GM19397 (cell line): ENCODE measurements at regions not wholly inside any gene's neighbourhood (a gene's known extent, or its start where the extent isn't known, plus 50 kb on each side); places are given as distances from the start of the nearest gene placed in this dataset.

Experiments used
- ATAC-seq: cut with Tn5 transposase; IDR thresholded peaks from one replicate; pipeline ENCODE4 v1.9.1; 2021; ENCODE audit warnings: mild to moderate bottlenecking, moderate library complexity; ENCODE audit not compliant: unreplicated experiment

DNA sequence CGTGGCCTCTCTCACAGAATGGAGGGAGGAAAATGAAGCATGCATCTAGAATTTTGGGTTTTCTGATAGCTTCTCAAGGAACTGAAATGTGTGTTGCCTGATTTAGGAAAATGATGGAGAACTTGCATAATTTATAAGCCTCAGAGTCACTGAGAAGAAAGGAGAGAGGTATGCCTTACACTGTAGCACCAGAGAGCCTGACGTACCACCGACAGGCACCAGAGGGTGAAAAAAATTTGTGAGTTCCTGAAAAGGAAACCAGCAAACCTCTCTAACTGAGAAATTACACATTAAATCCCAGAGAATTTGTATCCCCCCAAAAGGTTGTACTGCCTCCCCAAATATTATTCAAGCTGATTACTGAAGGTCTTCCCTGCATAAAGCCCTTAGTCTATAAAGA, 915.3 kb upstream of the SLITRK6 start:
- ATAC-seq = no peak

DNA sequence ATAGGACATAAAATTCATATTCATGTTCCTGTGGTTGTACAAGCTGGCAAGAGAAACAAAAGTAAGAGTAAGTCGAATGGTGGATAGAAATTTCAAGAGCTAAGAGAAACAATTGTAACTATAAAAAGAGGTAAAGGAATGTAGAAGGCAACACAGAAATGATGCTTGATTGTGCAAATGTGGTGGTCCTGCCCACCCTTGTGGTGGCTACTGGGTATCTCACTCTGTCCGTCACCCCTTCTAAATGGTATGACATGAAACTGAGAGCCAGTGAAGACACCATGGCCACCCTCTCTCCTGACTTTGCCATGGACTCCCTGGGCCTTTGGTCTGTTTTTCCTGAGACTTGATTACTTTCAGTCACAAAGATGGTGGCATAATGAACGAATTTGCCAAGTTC, 925.9 kb upstream of the SLITRK6 start:
- ATAC-seq = no peak

DNA sequence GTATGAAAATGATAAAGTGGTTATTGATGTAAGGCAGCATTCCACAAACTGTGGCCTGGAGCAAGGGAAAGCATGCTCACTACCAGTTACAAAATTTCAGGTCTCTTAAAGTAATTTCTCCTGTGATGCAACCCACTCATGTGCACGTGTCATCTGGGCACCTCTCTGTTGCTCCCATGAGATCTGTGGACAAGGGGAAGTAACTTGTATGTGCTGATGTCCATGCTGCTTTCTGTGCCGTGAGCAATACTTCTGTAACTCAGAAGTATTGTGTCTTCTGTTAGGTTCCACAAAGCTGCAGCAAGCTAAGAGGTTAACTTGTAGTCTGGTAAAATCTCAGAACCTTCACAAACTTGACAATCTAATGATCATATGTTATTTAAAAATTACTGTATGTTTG, 930.0 kb upstream of the SLITRK6 start:
- no peak for ATAC-seq

DNA sequence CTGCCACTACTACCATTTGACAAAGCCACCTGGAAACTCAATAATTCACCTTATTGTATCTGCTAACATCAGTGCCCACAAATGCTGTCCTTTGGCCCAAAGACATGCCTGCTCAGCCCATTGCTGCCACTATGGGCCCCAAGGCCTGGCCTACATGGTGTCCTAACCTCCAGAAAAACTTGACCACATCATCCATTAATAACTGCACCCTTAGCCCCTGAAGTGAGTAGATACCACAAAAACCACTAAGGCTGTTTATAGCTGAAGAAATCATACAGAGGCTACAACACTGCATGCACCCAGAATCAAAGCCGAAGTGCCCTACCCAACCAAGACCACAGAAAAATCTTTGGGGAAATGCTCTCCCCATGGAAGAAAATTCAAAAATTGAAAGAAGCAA, 932.8 kb upstream of the SLITRK6 start:
- ATAC-seq = no peak

DNA sequence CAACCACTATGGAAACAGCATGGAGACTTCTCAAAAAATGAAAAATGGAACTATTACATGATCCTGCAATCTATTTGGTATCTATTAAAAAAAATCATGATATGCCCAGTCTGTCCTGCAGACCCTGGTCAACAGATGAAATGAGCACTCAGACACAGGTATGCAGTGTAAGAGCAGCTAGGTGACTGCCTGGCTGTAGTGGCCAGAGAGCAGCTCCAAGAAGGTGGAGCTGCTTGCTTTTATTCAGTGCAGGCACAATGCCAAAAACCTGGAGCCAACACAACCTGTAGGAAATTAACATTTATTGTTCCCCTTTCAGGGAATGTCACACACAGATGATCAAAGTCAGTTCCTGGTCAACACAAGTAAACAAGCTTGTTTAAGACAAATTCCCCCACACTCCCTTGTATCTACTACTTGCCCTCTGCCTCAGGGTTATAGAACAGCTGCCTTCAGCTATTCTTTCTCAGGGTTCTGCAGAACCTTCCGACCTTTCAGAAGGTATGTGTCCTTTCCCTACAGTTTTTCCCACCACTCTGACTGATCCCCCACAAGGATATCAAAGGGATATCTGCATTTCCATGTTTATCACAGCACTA, 933.7 kb upstream of the SLITRK5 start:
- ATAC-seq = no peak

DNA sequence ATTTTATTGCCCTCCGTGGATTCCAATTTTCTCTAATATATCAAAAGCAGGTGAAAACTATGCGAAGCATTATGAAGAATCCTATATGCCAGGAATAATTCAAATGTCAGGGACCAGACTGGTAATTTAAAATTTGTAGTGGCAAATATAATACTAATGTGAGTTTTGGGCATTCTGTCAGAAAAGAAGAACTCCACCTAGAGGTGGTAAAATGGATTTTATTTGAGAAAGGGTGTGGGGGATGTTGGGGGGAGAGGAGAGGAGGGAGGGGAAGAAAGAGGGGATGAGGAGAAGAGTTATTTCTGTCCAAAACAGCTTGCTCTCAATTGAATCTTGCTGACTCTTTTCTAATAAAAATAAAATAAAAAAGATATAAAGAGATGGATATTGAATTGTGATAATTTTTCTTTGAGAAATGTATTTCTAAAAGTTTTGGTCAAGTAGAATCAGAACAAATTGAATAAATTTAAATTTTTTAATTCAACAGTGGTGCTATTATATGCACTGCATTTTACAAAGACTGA, 929.3 kb upstream of the SLITRK5 start:
- ATAC-seq = no peak

DNA sequence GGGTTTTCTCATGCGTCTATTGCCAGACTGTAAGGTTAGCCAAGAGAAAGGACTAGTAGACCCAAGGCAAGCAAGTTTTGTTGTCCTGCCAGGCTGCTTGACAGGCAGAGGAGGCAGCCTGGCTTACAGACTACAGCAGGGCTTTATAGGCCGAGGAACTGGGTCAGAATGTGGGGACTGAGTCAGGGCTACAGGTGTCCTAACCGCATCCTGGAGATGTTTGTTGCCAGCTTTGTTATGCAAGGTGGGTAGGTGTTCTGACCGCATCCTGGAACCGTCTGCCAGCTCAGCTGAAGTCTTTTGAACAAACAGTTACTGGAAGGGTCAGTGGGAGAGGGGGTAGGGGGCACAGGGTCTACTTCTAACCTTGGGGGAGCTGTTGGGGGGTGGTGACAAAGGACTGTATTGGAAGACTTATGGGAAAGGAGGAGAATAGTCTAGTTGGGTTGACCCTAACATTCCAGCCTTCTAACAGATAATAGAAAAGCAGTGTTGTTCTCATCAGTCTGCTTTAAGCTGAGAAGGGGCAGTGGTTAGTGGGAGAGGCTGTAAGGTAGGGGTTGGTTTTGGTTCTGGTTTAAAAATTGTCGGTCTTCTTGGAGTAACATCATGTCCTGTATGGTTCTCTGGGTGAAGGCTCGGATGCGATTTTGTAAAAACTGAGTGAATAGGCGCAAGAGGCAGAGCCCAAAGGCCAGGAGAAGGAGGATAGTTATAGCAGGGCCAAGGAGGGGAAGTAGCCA, 913.8 kb upstream of the SLITRK5 start:
- ATAC-seq = no peak

DNA sequence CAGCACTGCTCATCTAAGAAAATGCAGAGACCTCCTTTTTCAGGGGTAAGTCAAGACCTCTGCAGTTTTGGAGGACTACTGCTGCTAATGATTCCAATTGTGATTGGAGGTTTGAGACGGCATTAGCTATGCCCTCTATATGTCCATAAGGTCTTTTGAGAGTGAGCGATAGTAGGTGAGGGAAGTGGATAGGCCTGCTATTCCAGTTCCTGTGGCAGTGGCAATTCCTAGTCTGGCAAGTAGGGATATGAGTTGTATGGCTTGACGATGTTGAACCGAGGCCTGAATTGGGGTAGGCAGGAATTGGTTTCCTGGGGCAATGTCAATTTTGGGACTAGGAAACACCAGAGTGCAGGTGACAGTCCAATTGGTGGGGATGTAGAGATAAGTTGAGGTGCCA, 913.1 kb upstream of the SLITRK5 start:
- ATAC-seq = no peak

DNA sequence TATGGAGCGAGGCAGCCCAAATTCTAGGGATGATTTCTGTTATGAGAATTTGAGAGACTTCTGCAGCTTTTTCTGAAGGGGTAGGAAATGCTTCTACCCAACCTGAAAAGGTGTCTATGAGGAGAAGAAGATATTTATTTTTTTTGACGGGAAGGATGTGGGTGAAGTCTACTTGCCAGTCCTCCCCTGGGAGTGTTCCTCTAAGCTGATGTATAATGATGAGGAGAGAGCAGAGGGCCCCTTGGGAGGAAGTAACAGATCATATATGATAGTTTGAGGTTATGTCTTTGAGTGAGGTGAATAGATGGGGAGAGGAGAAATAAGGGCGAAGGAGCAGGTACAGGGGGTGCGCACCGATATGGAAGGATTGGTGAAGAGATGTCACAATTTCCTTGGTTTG, 910.6 kb upstream of the SLITRK5 start:
- ATAC-seq = no peak

DNA sequence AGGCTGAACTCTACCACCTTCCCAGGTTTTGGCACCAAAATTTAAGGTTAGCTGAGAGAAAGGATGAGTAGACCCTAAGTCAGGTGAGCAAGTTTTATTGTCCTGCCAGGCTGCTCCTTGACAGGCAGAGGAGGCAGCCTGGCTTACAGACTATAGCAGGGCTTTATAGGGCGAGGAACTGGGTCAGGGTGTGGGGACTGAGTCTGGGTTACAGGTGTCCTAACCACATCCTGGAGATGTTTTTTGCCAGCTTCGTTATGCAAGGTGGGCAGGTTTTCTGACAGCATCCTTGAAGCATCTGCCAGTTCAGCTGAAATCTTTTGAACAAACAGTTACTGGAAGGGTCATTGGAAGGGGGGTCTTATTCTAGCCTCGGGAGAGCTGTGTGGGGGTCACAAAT, 905.7 kb upstream of the SLITRK5 start:
- ATAC-seq = no peak

DNA sequence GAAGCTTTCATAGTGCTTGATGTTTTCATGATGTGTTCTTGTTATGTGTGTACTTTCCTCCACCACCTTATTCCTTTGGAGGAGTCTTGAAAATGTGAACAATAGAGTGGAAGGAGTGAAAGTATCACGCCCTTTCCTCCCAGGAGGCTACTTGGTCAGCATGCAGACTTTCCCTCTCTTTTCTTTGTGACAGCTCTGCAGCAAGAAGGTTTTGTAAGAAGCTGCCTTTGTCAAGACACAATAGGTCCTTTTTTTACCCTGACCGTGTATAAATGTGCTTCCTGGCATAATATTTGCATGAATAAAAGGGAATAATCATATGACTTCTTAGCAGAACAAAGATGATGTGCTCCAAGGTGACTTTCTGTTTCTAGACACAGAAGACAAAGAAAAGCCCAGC, 882.6 kb upstream of the SLITRK5 start:
- ATAC-seq = no peak

DNA sequence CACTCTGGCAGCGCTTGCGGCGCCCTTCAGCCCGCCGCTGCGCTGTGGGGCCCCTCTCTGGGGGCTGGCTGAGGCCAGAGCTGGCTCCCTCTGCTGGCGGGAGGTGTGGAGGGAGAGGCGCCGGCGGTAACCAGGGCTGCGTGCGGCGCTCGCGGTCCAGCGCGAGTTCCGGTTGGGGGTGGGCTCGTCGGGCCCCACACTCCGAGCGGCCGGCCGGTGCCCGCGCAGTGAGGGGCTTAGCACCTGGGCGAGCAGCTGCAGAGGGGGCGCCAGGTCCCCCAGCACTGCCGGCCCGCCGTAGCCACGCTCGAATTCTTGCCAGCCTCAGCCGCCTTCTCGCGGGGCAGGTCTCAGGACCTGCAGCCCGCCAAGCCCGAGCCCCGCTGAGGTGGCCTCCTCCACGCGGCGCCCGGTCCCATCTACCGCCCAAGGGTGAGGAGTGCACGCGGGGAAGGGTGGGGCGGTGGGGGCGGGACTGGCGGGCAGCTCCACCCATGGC, 879.0 kb upstream of the SLITRK5 start:
- no peak for ATAC-seq

DNA sequence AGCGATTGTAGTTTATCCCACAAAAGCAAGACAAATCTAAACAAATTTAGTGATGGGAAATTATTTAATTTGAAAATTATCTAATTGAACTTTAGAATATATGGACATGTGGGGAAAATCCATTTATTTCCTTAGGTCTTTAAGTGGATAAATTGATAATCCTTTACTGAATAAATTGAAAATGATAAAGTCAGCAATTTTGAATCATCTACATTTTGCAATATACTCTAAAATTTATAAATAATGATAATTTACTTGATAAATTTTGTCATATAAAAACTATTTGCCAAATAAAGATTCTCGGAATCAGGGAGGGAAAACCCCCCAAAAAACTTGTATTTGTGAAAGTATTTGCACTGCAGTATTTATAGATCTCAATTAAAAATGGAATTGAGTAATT, 875.3 kb upstream of the SLITRK5 start:
- ATAC-seq = no peak

DNA sequence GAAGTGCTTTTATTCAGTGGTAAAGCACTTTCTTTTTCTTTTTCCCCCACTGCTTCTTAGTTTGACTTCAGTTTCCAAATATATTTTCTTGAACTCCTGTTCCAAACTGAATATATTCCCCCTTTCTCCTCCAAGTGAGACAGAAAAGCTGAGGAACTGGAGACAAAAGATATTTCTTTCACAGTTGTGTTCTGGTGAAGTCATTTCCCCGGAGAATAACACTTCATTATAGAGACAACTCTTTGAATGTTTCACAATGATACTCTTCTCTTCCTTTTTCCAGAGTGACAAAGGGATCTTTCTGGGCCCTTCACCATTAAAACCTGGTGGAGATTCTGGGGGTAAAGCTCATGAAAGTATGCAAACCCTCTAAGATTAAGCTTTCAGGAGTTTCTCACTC, 860.8 kb upstream of the SLITRK5 start:
- ATAC-seq = no peak

DNA sequence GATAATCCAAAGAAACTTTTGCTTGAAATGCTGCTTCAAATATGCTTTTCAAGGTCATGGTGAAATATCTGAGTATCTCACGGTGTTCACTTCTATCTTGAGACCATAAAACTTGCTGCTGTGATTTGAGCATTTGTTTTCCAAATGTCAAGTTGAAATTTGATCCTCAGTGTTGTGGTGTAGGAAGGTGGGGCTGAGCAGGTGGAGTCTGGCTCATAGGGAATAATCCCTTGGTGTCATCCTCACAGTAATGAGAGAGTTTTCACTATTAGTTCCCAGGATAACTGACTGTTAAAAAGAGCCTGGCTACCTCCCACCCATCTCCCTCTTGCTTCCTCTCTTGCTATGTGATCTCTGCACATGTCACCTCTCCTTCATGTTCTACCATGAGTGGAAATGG, 858.0 kb upstream of the SLITRK5 start:
- no peak for ATAC-seq

DNA sequence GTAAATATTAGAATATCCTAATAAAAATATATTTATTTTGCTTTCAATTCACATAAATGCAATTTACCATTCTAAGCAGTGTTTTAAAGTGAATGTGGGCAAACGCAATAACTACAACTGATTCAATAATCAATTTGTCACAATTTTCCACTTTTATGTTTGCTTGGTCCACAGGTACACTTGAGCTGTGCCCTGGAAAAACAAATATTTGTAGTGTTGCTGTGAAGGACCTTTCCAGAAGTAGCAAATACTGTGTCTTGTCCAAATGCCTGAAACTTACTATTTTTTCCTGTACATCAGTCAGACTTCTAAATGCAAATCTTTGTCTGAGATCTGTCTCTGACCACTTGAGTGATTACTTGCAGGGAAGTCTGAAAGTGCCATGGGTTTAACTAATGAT, 845.8 kb upstream of the SLITRK5 start:
- no peak for ATAC-seq

DNA sequence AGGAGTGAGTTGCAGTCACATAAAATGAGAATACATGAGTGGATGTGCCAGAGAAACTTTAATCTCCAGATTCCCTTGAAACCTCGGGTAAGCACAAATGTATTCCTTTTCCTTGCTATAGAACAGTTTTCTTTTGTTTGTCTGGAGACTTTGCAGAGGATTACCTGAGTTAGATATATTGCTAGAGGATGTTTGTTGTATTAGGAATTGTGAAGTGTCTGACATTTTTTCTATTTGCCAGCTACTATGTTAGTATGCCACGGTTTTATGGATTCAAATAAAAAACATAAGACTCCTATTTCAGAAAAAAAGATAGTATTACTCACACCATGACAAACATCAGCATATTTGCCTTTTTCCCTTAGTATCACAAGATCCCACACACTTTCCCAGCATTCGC, 844.9 kb upstream of the SLITRK5 start:
- no peak for ATAC-seq

DNA sequence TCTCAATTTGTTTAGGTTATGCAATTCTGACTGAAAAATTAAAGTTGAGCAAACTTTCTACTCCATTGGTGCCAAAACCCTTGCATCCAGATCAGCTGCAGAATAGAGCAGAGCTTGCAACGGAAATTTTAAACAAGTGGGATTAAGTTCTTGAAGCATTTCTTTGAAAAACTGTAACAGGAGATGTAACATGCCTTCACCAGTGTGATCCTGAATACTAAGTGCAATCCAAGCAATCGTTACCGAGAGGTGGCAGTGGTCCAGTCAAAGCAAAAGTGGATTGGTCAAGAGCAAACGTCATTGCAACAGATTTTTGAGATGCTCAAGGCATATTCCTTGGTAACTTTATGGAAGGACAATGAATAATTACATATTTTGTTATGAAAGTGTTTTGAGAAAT, 841.1 kb upstream of the SLITRK5 start:
- no peak for ATAC-seq

DNA sequence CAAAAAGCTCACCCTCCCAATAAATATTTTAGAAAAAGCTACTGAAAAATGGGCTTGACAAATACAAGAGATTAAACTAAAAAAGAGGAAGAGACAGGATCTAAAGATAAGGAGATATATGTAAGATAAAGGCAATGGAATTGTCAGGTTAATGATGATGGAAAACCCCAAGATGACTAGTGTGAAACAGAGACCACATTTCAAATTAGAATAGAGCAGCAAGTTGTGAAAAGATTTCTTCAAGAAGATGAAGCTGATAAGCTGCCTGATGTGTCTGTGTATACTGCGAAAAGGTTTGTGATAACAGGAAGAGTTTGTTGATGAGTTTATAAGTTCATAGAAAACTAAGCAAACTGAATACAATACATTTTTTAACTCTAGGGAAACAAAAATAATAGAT, 840.1 kb upstream of the SLITRK5 start:
- ATAC-seq = no peak

DNA sequence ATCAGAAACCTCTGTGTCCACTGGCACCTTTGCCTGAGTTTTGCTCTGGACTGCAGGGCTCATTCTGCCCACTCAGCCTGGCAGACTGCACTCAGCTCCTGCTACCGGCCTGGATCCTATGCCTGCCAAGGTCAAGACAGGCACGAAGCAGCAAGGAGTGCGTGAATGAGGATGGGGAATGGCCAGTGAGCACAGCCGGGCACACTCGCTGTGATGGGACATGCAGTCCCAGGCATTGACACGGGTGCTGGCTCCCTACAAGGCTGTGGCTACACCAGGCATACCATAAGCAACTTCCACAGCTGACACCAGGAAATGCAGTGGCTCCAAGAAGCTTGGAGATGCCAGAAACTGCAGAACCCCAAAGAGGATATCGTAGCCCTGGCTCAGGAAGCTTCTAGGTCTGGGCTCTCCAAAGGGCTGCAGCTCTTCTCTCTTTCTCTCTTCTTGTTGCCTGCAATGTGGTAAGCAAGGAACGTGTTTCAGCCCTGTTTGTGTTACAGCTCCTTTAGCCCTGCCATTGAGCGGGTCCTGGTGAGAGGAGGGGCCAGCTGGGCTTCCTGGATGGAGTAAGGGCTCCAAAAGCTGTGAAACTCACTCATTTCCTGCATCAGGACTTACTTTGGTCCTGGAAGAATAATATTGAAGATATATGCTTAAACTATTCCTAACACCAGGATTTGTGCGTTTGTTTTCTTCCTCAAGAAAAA, 832.6 kb upstream of the SLITRK5 start:
- no peak for ATAC-seq

DNA sequence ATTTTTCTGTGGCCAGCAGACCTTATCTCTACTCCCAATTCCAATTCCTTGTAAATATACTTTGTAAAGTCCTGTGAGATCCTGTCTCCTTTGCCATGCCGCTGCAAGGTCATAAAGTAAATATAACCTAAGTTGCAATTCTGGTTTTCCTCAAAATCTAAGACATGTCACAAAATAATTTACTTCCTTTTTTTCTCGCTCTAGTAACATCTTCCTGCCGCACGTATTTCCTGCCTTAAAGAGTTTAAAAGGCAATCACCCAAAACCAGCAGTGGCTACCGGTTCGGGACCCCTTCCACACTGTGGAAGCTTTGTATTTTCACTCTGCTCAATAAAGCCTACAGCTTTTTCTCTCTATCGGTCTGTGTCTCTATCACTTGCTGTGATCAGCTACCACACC, 832.0 kb upstream of the SLITRK5 start:
- ATAC-seq = no peak
